Right lobe of liver (tissue), 6 donors: ENCODE measurements at regions not wholly inside any gene's neighbourhood (a gene's known extent, or its start where the extent isn't known, plus 50 kb on each side); places are given as distances from the start of the nearest gene placed in this dataset.

Experiments used
- ATAC-seq, 4 donors: fragments of 200-7000 bp; cut with Tn5 transposase; one replicate each; pipeline ENCODE4 v1.9.1; 2020; ENCODE audit warnings: mild to moderate bottlenecking in 4 of 4, moderate library complexity in 4 of 4
- DNase-seq, 3 donors: peaks; one replicate each; pipeline ENCODE4 v3.0.0-alpha.2; 2020
- H3K27ac ChIP-seq, 3 donors: fragments of 200-600 bp; one replicate each; pipeline ENCODE4 v1.8.0; 2022
- H3K27me3 ChIP-seq, 2 donors: fragments of 200-600 bp; one replicate each; pipeline ENCODE4 v1.8.0; 2022
- H3K36me3 ChIP-seq, 4 donors: fragments of 200-600 bp; sonication (generic) in 1 of 4; one replicate each; pipeline versions ENCODE4 v1.5.1 to v1.8.0; 2017 to 2022; ENCODE audit warnings: control low read depth in 1 of 4
- H3K4me1 ChIP-seq, 4 donors: fragments of 200-600 bp; sonication (generic) in 1 of 4; one replicate each; pipeline versions ENCODE4 v1.5.1 to v1.8.0; 2017 to 2022; ENCODE audit warnings: control low read depth in 1 of 4
- H3K4me3 ChIP-seq, 3 donors: fragments of 200-600 bp; one replicate each; pipeline ENCODE4 v1.8.0; 2022
- H3K9me3 ChIP-seq, 4 donors: fragments of 200-600 bp; sonication (generic) in 1 of 4; one replicate each; pipeline versions ENCODE4 v1.5.1 to v1.8.0; 2017 to 2022; ENCODE audit warnings: control low read depth in 1 of 4
- POLR2A ChIP-seq: fragments of 450-650 bp; IDR thresholded peaks from one replicate; pipeline ENCODE4 v1.6.1; 2017; ENCODE audit warnings: antibody characterized with exemption, mild to moderate bottlenecking
- WGBS: methylation state at CpG from one replicate; pipeline ENCODE4 v1.1.6; 2018; ENCODE audit warnings: low coverage, low lambda C conversion rate; ENCODE audit not compliant: insufficient coverage; ENCODE audit errors: missing lambda C conversion rate; 5-methylcytosine and 5-hydroxymethylcytosine counted together
- intact Hi-C, 2 donors: fragments of 100-400 bp; cut with DNase I; formaldehyde crosslinking; loops; one replicate each; pipeline versions ENCODE4 v1.11.2 to v1.14.1; 2022
- TF ChIP-seq, protein P1 (sequence below), 4 donors: fragments of 200-600 bp in 3 of 4; fragments of 450-650 bp in 1 of 4; IDR thresholded peaks; one replicate each; pipeline versions ENCODE4 v1.5.1 to v1.8.0; 2016 to 2022; ENCODE audit warnings: antibody characterized with exemption in 4 of 4, mild to moderate bottlenecking in 2 of 4
- donor health status: DM: no; HTN: yes; CAD: no.
- donor health status: DM: no; HTN: no; CAD: no.
- donor health status: DM: no; HTN: no; CAD: no.
- donor health status: DM: no; HTN: yes; CAD: no.
- donor health status: DM: no; HTN: yes; CAD: no.

- intact Hi-C loops, result no loop called here
These were observed 144.3 kb downstream of the FZD1 start for GRCh38 chr7:91408388-91409154.

DNA sequence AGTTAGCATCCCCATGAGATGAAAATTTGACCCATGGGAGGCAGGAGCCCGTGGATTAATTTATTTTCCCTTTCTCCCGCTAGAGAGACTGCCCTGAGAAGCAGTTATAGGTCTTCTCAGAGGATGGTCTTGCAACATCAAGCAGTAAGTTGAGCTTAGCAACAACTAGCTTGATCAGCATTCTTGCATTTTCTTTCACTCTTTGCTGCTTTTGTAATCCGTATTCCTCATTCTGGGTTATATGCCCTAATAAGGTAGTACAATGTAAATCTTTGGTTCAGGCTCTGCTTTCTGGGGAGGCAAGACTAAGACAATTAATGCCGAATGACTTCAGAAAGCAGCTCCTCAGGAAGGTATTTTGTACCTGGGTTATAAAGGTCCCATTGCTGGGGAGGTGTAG, 146.8 kb downstream of the FZD1 start:
- no peak overlapping the region for H3K27ac ChIP-seq
- intact Hi-C loops, result no loop called here
- 44% methylated on average over 4 of the region's 4 CpGs for WGBS
- H3K36me3 ChIP-seq, result no peaks in the 10 kb centered on the region
- H3K27me3 ChIP-seq, result no peaks in the 10 kb centered on the region
- TF ChIP-seq, protein P1, sequence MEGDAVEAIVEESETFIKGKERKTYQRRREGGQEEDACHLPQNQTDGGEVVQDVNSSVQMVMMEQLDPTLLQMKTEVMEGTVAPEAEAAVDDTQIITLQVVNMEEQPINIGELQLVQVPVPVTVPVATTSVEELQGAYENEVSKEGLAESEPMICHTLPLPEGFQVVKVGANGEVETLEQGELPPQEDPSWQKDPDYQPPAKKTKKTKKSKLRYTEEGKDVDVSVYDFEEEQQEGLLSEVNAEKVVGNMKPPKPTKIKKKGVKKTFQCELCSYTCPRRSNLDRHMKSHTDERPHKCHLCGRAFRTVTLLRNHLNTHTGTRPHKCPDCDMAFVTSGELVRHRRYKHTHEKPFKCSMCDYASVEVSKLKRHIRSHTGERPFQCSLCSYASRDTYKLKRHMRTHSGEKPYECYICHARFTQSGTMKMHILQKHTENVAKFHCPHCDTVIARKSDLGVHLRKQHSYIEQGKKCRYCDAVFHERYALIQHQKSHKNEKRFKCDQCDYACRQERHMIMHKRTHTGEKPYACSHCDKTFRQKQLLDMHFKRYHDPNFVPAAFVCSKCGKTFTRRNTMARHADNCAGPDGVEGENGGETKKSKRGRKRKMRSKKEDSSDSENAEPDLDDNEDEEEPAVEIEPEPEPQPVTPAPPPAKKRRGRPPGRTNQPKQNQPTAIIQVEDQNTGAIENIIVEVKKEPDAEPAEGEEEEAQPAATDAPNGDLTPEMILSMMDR (IDR thresholded peaks at IDR 0.05), result no peak
- no peak for TF ChIP-seq POLR2A
- no peaks in the 10 kb centered on the region for H3K4me1 ChIP-seq
- no peaks in the 10 kb centered on the region for H3K9me3 ChIP-seq
- DNase-seq (no peak), ATAC-seq (peak; percentile 21 to 45 (median 38))
- no peak overlapping the region for H3K4me3 ChIP-seq

More at GRCh38 chr7:91408388-91409154, 144.3 kb downstream of the FZD1 start:
- ATAC-seq, result no peak
- no peak for DNase-seq
- Histone ChIP-seq H3K27ac (no peak overlapping the region), H3K27me3 (no peaks in the 10 kb centered on the region), H3K4me1 (no peaks in the 10 kb centered on the region), H3K36me3 (no peaks in the 10 kb centered on the region), H3K4me3 (no peak overlapping the region), H3K9me3 (no peaks in the 10 kb centered on the region)
- TF ChIP-seq, protein P1 (IDR thresholded peaks at IDR 0.05), result no peak
- no peak for TF ChIP-seq POLR2A
- WGBS, result 69% methylated on average over 5 of the region's 5 CpGs

- H3K27me3 ChIP-seq, result no peaks in the 10 kb centered on the region
- no peaks in the 10 kb centered on the region for H3K4me1 ChIP-seq
- no peak for TF ChIP-seq POLR2A
- TF ChIP-seq, protein P1 (IDR thresholded peaks at IDR 0.05), result no peak
- H3K36me3 ChIP-seq, result no peaks in the 10 kb centered on the region
- no peak overlapping the region for H3K4me3 ChIP-seq
- intact Hi-C loops, result no loop called here
- no peak for ATAC-seq
- no peaks in the 10 kb centered on the region for H3K9me3 ChIP-seq
- no peak overlapping the region for H3K27ac ChIP-seq
- DNase-seq, result no peak
- whole genome bisulfite sequencing, result 20% methylated on average over 2 of the region's 2 CpGs
These were observed 148.1 kb downstream of the FZD1 start for GRCh38 chr7:91412298-91412697.

GRCh38 chr7:91414734-91415133, 150.5 kb downstream of the FZD1 start:
- H3K9me3 ChIP-seq, result no peaks in the 10 kb centered on the region
- no peaks in the 10 kb centered on the region for H3K27me3 ChIP-seq
- no peak for TF ChIP-seq POLR2A
- TF ChIP-seq, protein P1 (IDR thresholded peaks at IDR 0.05), result no peak
- H3K27ac ChIP-seq, result no peak overlapping the region
- DNase-seq, result no peak
- no peaks in the 10 kb centered on the region for H3K36me3 ChIP-seq
- ATAC-seq, result no peak
- WGBS, result 36% methylated on average over 2 of the region's 2 CpGs
- intact Hi-C loops, result no loop called here
- H3K4me3 ChIP-seq, result no peak overlapping the region
- H3K4me1 ChIP-seq, result no peaks in the 10 kb centered on the region
